ENCODE measurements at regions not wholly inside any gene's neighbourhood (a gene's known extent, or its start where the extent isn't known, plus 50 kb on each side); places are given as distances from the start of the nearest gene placed in this dataset.

DNA sequence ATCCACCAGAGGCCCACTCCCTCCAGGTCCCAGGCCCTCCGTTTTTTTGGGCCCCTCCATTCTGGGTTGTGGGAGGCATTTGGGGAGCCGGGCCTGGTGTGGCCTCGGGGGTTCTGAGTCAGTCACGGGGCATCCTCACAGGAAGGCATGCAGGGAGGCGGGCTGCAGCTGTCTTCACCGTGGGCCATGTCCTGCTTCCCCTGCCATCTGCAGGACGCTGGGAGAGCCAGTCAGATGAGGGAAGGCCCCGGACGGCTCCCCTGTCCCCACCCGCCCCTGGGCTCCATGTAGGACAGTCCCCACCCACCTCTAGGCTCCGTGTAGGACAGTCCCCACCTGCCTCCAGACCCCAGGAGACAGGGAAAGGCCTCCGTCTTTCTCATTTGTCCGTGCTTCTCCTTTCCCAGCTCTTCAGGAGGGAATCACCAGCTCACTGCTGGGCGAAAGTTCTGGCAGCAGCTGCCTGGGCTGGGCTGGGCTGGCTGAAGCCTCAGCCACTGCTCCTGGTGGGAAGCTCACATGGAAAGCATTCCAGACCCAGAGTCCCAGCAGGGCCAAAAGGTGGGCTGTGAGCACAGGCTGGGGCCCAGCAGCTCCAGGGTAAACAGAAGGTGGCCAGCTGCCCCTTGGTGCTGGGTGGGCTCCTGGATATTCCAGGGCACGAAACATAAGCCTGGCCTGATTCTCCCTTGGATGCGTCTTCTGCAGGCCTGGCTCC lies 217.8 kb downstream of the KIF26A start:
- DNase-seq (ENCODE audit: low read depth in 2 of 2): no peak

DNA sequence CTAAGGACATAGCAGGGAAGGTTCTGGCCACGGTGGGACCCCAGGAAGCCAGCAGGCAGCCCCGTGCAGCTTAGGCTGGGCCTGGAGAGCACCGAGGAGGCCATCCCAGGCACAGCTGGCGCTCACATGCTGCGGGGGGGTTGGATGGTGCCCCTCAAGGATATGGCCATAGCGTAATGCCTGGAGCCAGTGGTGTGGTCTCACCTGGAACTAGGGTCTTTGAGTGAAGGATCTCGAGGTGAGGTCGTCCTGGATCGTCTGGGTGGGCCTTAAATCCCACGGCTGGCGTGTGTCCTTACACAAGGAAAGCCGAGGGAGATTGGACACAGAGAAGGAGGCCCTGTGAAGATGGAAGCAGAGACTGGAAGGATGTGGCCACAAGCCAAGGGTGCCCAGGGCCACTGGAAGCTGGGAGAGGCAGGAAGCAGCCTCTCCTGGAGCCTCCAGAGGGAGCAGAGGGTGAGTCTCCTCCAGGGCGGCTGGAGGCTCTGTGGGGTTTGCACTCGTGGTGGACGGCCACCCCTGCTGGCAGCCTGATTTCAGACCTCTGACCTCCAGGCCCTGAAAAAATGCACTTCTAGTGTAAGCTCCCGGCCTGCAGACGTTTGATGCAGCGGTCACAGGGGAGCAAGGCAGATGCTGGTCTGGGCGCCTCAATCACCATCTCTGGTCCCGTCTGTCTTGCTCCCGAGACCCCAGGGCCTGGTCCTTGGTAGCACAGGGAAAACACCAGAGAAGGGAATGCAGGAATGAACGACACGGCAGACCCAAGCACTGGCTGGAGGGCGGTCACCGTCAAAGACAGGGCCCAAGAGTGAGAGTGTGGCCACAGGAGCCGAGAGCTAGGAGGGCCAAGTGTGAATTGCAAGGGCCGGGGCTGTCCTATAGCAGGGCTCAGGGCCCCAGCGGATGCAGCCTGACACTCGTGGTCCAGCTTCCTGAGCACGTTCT lies 218.6 kb downstream of the KIF26A start:
- no peak for DNase-seq (ENCODE audit: low read depth in 2 of 2)

DNA sequence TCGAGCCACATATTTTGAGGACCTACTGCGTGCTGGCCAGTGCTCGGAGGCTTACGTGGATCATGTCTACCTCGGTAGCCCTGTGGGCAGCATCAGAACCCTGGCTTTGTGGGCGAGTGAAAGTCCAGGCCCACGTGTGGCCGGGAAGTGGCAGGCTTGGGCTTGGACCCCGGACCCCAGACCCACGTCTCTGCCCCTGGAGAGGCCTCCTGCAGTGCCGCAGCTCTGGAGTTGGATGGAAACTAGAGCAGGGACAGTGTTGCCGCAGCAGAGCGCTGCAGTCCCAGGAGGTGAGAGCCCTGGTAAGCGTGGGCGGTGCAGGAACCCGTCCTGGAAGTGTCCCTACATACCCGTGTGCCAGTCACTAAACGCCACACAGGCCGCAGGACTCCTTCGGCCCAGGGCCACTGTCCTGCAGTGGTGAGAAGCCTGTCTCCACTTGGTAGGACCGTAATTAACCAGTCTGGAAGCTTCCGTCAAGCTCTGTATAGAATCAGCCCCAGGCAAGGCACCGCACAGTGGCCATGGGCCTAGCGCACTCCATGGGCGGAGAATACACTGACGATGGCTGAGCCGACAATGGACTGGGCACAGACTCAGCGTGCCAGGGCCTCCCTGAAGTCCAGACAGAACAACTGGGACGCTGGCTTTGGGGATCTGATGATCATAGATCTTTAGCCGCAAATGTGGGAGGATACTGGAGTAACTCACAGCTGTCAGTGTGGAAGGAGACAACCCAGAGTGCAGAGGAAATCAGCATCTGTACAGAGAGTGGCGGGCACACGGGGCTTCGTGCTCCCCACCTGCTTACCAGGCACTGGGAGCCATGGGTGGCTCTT lies 219.5 kb downstream of the KIF26A start:
- no peak for DNase-seq (ENCODE audit: low read depth in 2 of 2)

DNA sequence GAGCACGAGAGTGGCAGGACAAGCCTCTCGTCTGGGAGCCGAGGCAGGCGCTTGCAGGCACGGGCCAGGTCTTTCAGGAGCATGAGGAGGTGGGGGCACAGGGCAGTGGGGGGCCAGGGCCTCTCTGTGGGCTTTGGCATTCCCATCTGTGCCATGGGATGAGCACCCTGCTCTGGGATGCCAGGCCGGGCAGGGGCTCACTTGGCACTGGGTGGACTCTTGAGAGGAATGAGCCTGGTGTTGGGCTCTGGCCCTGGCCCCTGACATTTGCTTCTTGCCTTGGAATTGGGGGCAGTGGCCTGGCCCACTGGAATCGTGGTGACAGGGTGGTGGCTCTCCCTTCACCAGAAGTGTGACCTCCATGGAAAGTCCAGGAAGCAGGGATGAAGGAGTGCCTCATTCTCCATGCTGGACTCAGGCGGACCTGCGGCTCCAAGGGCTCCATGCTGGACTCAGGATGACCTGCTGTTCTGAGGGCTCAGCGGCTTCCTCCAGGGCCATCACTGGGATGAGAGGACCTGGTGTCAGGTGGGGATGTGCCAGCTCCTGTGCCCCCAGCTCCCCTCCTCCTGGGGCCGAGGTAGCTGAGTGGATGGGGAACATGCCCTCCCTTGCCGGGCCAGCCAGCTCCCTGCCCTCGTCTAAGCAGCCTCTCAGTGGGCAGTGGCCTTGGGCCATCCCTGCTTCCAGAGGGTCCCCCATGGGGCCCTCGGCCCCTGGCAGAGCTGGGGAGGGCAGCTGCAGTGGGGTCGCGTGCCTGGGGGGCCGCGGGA lies 220.3 kb downstream of the KIF26A start:
- DNase-seq (ENCODE audit: low read depth in 2 of 2): no peak

DNA sequence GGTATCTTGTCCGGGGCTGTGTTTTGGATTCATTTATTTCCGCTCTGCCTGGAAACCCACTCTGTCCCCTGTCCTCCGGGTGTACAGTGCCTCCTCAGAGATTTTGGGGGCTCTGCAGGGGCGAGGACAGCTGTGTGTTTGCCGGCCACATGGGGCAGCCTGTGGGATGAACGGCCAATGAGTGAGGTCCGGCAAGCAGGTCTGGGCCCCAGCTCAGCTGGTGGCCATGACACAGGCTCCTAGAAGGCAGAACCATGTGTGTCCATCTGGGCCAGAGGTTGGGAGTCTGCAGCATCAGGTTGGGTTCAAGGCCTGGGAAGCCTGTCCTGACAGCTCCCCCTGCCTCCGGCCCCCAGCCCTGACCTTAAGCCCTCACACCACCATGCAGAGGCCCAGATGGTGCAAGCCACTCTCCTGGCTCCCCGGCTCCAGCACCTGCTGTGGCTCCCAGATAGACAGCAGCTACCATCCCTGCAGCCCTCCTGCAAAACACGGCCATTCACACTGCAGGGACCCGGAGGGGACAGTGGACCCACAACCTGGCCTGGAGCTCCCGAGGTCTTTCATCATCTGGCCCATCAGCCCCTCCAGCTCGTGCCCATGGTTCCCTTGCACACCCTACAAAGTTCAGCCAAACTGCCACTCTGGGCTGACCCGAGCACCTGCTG lies 220.1 kb upstream of the C14orf180 start:
- DNase-seq (ENCODE audit: low read depth in 2 of 2): no peak

DNA sequence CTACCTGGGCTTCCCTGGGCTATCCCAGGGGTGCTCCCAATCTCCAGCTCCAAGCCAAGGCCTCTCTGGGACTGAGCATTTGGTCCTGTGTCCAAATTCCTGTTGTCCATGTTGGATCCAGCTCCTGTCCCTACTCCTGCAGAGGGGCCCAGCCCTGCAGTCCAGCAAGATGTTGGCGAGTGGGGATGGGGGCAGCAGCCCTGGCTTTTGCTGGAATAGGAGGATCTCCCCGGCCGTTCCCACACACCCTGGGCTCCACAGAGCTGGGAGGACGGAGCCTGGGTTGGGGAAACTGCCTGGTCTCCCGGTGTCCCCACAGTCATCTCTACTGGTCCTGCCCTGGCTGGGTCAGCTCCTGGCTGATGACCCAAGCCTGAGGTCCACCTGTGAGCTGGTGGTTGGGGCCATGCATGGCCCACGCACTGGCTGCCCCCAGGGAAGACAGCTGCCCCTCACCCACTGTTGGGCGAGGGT lies 219.6 kb upstream of the C14orf180 start:
- no peak for DNase-seq (ENCODE audit: low read depth in 2 of 2)

DNA sequence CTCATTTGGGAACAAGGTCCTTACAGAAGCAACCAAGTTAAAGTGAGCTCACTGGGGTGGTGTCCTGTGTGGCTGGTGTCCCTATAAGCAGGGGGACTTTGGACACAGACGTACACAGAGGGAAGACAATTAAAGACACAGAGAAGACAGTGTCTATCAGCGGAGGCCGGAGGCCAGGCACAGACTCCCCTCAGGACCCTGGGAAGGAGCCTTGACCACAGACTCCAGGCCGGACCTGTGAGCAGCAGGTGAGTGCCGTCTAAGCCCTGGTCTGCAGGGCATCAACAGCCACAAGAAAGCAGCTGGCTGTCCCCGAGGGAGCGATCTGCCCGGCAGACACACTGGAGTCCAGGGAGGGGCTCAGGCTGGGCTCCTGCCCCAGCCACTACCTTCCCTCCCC lies 219.1 kb upstream of the C14orf180 start:
- DNase-seq (ENCODE audit: low read depth in 2 of 2): no peak

DNA sequence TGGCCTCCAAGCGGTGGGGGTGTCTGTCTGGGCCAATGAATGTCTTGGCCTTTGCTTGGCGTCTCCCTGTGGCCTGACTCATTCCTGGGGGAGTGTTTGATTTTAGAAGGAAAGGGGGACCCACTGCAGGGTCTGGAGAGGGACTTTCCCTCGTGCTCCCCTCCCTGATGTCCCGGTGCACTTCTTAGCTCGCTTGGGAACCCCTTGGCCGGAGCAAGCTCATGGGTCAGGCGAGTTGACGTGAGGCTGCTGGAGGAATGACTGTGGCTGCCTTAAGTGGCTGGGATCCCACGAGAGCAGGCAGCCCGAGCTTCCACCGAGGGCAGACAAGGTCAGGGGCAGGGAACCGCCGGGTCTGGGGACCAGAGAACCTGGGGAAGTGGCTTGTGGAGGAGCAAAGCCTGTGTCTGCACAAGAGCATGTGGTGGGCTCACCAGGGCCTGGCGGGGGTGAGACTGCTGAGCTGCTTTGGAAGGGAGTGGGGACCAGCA lies 218.4 kb upstream of the C14orf180 start:
- no peak for DNase-seq (ENCODE audit: low read depth in 2 of 2)

DNA sequence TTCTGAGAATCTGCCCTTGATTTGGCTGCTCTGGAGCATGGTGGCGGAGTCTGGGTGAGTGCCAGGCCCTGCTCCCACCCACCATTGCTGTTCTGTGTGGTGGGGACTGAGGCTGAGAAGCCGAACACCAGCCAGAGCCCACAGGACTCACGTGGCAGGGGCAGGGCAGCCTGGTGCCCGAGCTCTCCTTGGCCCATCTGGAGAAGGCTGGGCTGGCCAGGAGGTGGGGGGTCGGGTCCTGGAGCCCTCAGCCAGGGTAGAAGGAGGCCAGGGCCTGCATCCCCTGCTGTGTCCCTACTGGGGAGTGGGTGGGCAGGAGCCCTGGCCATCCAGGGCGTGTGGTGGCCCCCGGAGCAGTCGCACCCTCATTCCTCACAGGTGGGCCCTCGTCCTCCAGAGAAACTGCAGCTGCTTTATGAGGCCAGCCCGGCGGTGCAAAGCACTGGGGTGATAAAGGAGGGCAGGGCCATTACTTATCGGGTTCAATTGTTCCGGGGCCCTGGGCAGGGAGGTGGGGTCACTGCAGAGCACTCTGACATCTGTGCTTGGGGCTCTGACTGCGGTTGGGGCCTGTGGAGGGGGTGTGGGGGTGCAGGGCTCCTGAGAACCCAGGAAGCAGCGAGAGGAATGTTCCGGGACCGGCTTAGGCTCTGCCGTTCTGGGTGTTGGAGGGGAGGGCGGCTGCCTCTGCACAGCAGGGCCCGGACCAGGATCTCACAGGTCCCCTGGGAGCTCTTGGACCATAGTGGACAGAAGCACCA lies 217.5 kb upstream of the C14orf180 start:
- DNase-seq (ENCODE audit: low read depth in 2 of 2): no peak

DNA sequence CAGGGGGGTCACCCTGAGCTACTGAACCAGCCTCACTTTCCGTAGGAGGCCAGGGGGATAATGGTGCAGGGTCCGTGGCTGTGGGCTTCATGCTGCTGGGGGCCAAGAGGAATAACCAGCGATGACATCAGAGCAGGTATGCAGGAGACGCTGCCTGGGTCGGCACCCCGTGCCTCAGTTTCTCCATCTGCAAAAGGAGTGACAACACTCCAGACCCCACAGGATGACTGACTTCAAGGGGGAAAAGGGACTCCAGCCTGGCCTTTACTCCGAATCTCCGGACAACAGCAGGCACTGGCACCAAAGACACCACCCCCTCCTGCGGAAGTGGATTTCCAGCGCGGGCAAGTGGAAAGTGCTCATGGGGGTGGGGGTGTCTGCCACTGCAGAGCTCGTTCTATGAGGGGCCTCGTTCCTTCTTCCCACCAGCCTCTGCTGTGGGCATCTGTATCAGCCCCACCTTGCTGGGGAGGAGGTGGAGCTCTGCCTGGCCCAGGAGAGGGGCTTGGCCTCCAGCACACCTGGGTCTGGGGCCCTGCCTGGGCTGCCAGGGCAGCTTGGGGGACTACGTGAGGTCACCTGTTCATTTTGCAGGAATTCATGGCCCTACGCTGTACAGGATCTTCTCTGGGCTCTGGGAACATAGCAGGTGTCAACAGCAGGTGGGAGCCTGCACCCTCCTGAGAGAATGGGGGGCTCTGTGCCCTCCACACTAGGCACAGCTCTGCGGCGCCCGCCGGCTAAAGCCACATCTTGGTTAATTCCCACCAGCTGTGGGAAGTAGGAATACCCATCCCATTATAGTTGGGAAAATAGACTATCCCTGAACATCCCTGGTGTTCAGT lies 216.6 kb upstream of the C14orf180 start:
- DNase-seq (ENCODE audit: low read depth in 2 of 2): no peak

DNA sequence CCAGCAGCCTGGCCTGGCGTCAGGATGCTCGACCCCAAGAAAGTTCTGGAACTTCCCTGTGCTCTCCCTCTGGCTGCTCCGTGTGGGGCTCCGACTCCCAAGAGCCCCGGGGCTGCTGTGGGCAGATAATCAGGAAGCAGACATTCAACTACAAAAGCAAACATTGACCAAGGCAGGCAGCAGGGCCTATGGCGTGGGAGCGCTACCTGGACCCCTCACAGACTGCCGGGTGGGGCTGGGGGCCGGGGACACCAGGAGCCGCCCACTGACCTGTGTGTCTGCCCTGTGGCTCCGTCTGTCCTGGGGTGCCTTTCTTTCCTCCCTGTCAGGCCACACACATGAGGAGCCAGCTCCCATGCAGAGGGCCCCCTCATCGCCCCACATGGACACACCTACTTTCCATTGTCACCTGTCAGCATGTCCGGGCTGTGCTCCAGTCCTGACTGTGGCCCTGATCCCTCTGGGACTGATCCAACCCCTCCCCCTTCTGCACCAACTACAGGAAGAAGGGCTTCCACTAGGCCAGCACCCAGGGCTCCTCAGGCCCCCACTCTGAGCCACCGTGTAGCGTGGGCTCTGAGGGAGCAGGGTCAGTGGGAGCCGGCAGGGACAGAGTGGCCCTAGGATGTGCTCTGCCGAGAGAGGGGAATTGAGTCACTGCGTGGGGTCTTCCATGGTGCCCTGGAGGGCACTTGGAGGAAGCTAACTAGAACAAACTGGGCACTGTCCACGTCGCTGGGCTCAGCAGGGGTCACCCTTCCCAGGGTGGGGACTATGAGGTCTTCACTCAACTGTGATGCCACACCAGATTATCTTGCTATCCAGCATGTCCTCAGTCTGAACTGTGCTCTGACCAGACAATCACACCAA lies 215.4 kb upstream of the C14orf180 start:
- no peak for DNase-seq (ENCODE audit: low read depth in 2 of 2)

DNA sequence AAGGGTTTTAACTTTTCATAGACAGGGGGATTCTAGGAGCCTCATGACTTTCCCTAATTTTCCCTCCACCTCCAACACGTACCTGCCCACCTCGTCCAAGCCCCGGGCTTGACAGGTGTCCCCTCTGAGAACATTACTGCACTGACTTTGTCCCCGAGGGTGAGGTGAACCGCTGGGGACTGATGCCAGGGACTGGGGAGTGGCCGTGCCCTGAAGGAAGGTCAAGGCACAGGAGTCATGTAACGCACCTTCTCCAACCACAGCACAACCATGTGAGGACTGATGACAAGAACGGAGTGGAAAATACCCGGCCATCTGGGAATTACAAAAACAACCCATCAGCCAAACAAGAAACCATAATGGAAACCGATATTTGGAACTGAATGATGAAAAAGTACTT lies 214.7 kb upstream of the C14orf180 start:
- DNase-seq (ENCODE audit: low read depth in 2 of 2): no peak

DNA sequence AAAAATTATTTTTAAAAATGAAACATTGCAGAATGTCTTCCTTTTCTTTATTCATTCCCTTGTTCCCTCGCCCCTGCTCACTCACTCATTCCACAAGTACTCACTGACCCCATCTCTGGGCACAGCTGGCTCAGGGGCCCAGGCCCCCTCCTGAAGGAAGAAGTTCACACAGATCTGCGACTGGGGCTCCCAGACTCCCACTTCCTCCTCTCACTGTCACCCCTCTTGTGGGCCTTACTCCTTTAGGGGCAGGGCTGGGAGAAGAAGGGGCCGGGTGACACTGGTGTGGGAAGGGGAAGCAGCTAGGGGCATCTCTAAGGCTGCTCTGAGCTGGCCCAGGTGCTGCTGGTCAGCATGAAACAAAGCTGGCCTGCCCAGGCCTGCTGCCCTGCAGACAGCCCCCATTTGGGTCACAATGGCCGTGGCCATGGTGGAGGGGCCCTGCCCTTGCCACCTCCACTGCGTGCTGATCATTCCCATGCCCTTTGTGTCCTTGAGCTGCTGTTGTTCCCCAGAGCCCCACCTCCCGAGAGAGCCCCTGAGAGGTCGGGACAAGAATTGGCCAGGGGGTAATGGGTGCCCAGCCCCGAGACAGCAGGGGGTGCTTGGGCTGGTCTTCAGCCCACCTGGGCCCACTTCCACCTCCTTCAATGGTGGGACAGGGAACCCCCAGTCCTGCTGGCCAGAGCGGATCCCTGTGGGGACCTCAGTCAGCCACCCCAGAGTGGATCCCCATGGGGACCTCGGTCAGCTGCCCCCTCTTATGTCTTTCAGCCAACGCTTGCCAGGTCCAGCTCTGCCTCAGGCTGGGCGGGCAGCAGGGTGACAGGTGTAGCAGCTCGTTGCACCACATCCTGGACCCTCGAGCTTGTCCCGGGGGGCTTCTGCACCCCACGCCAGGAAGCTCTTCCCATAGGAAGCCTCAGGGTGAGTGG lies 212.4 kb upstream of the C14orf180 start:
- DNase-seq (ENCODE audit: low read depth in 2 of 2): no peak

DNA sequence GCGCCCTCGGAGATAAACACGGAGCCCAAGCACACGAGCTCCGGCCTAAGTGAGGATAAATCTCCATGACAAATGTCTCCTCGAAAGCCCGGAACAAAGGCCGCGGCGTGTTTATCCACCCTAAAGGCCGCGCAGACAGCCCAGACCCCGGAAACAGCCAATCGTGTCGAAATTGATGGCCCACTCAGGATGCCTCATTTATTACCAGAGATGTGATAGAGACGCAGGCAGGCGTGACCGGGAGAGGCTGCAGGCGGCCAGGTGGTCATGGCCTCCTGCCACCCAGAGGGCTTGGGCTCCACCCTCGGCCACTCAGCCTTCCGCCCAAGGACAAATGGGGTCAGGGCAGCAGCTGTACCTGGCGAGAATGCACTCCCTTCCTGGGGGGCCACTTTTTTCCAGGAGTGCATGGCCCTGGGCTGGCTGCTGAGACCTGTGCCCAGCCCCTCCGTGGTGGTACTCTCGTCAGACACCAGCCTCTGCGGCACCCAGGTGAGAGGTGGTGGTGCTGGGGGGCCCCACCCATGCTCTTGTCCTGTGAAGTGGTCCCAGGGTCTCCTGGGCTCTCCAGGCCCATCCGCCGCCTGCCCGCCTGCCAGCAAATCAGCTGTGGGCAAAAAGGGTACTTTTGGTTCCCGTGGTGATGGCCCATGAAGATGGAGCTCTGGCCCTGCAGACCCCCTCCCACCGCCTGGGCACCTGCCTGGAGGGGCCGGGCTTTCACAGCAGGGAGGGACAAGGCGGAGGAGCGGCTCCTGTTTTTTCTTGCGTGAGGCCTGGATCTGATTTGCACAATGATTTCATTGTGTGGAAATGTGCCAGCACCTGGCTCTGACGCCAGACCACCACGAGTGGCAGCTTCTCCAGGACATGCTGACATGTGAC lies 211.5 kb upstream of the C14orf180 start:
- no peak for DNase-seq (ENCODE audit: low read depth in 2 of 2)

DNA sequence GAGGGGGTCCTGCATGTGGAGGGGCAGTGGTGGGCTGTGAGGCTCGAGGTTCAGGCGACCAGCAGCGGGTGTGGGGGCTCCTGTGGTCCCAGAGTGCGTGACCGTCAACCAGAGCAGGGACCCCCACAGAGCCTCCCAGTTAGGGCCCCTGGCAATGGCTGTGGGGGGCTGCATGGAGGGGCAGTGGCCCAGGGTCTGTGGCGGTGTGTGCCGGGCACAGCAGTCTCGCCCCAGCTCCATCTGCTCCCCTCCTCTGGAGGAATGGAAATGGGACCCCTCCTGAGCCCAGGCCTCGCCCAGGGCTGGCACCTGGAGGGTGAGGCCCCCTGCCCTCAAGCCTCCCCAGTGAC lies 210.8 kb upstream of the C14orf180 start:
- no peak for DNase-seq (ENCODE audit: low read depth in 2 of 2)

DNA sequence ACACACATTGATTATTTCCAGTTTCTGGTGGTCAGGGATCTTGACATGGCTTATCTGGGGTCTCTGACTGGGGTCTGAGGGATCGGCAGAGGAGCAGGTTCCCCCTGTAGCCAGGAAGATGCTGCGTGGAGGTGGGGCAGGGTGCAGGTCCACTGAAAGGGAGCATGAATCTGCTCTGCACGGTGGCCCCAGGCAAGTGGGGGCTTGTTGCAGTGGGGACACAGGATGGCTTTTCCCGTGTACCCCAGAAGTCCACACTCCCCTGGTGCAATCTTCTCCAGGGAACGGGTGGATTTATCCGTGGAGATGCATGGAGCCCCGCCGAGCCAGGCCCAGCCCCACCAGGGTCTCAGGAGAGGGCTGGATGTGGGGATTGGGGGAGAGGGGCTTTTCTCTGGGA lies 210.4 kb upstream of the C14orf180 start:
- DNase-seq (ENCODE audit: low read depth in 2 of 2): no peak

Data from stimulated activated CD4-positive, alpha-beta T cell treated with anti-CD3 and anti-CD28 coated beads, Interleukin-1b, Interleukin-23, amount 100 ng/mL, for 1 hour (primary cell).